ENCODE measurements at regions not wholly inside any gene's neighbourhood (a gene's known extent, or its start where the extent isn't known, plus 50 kb on each side); places are given as distances from the start of the nearest gene placed in this dataset.

DNA sequence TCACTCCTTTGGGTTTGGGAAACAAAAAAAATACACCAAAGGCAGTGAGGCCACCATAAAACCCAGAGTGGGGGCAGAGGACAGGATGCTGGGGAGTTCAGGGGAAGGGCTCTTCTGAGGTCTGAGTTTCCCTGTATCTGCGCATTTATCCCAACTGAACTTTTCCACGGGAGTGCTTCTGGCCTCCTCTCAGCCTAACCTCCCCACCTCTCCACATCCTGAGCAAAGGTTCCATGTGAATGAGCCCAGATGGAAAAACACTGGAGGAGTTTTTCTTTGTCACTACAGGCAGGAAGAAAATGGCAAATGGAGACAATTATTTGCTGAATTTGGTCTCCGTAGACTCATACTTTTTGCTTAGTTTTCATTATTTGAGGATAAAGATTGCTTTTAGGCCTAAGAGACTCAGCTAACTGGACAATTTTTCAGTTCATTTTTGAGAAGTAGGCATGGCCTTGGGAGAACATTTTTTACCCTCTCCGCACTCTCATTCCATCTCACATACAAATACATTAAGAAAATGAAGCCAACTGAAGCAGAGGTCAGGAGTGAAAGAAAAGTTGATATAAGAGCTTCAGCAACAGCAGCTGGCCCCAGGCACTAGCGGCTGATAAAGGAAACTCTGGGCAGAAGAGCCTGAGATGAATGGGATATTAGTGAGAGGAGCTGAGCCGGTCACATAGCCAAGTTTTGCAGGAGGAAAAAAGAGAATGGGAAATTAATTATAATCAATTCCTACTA is 82.6 kb upstream of the CYP1B1 start:
- DNase-seq, result no peak
- no peak for TF ChIP-seq POLR2A (IDR thresholded peaks at IDR 0.05; ENCODE audit: low read length)
- TF ChIP-seq GATA1 (IDR thresholded peaks at IDR 0.05; ENCODE audit: low read depth, low read length), result no peak

DNA sequence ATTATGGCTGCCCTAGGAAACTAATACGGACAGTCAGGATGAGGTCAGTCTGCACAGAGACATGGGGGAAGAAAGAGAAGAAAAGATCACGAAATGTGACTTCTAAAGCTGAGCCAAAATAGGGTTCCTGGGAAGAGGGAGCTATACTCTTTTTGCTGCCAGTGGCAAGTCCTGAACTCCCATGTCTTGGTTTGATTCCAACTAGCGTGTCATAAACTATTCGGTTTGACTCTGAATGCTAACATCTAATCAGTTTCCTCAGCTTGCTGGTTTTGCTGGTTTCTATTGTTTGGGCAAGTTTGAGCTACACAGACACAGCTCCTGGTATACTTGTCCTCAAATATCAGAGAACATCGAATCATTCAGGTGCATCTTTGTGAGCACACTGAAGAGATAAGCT is 80.5 kb upstream of the CYP1B1 start:
- TF ChIP-seq POLR2A (IDR thresholded peaks at IDR 0.05; ENCODE audit: low read length) (no peak), GATA1 (IDR thresholded peaks at IDR 0.05; ENCODE audit: low read depth, low read length) (no peak)
- DNase-seq, result no peak

- no peak for TF ChIP-seq GATA1 (IDR thresholded peaks at IDR 0.05; ENCODE audit: low read depth, low read length)
- TF ChIP-seq POLR2A (IDR thresholded peaks at IDR 0.05; ENCODE audit: low read length), result no peak
- no peak for DNase-seq
Observed at GRCh38 chr2:38155015-38155414, 79.1 kb upstream of the CYP1B1 start.

GRCh38 chr2:38154395-38154794 is 78.4 kb upstream of the CYP1B1 start:
- TF ChIP-seq GATA1 (IDR thresholded peaks at IDR 0.05; ENCODE audit: low read depth, low read length) (no peak), POLR2A (IDR thresholded peaks at IDR 0.05; ENCODE audit: low read length) (no peak)
- no peak for DNase-seq

- DNase-seq, result peak in 1 of 2 experiments; percentile 14
- TF ChIP-seq POLR2A (IDR thresholded peaks at IDR 0.05; ENCODE audit: low read length) (no peak), GATA1 (IDR thresholded peaks at IDR 0.05; ENCODE audit: low read depth, low read length) (no peak)
Observed at GRCh38 chr2:38153476-38154135, 77.7 kb upstream of the CYP1B1 start.

- no peak for DNase-seq
- no peak for TF ChIP-seq POLR2A (IDR thresholded peaks at IDR 0.05; ENCODE audit: low read length)
- TF ChIP-seq GATA1 (IDR thresholded peaks at IDR 0.05; ENCODE audit: low read depth, low read length), result no peak
Observed at GRCh38 chr2:38152913-38153312, 77.0 kb upstream of the CYP1B1 start.

DNA sequence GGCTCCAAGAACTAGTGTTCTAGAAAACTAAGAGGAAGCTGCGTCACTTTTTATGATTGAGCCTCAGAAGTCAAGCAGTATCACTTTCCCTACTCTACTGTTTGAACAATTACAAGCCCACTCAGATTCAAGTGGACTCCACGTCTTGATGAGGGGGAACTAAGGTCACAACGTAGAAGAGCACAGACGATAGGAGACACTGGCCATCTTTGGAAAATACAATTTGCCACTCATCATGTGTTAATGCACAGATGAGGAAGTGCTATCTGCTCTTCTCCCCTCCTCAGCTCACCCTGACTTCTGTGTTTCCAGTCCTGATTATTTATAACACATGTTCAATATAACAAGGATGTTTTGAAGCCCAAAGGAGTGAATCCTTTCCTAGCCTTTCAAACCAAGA is 76.1 kb upstream of the CYP1B1 start:
- TF ChIP-seq GATA1 (IDR thresholded peaks at IDR 0.05; ENCODE audit: low read depth, low read length), result no peak
- no peak for TF ChIP-seq POLR2A (IDR thresholded peaks at IDR 0.05; ENCODE audit: low read length)

DNA sequence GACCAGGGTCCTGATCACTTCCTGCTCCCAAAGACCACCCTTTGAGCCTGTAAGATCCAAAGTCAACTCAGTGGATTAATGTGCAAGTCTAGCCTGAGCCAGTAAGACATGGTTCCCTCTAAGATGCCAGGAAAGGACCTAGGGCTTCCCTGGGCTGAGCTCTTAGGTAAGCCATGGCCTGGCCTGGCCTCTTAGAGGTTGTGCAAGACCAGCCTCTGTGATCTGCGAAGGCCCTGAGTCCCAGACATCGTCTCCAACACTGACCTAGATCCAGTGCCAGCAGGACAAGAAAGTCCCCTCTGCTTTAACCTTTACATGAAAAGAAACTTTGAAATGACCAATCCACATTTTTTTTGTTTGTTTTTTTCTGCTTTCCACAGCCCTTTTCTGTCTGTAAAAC is 73.6 kb upstream of the CYP1B1 start:
- TF ChIP-seq POLR2A (IDR thresholded peaks at IDR 0.05; ENCODE audit: low read length) (no peak), GATA1 (IDR thresholded peaks at IDR 0.05; ENCODE audit: low read depth, low read length) (no peak)
- DNase-seq, result no peak

More for the DNA sequence above, 76.1 kb upstream of the CYP1B1 start:
- DNase-seq, result no peak

DNA sequence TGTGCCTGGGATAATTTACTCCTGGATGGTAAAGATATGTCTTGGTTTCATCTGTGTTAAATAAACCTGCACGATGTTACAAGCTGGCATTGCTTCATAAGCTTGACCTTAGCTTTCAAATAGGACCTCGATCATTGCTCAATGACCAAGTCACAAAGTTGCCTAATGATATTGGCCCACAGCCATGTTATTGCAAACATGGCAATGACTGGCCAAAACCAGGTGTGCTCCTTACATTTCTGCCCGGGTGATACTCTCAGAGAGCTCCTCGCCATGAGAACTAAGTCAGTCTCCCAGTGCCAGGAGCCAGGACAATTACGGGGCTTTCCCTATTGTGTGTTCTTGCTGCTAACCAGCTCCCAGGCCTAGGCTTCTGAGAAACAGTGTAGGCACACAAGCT is 72.5 kb upstream of the CYP1B1 start:
- peak in 1 of 2 experiments; percentile 33 for DNase-seq
- no peak for TF ChIP-seq POLR2A (IDR thresholded peaks at IDR 0.05; ENCODE audit: low read length)
- no peak for TF ChIP-seq GATA1 (IDR thresholded peaks at IDR 0.05; ENCODE audit: low read depth, low read length)

GRCh38 chr2:38147333-38148121 is 71.6 kb upstream of the CYP1B1 start:
- DNase-seq, result no peak
- TF ChIP-seq POLR2A (IDR thresholded peaks at IDR 0.05; ENCODE audit: low read length) (no peak), GATA1 (IDR thresholded peaks at IDR 0.05; ENCODE audit: low read depth, low read length) (no peak)

GRCh38 chr2:38146907-38147307 is 71.0 kb upstream of the CYP1B1 start:
- DNase-seq, result no peak

GRCh38 chr2:38146275-38146906 is 70.4 kb upstream of the CYP1B1 start:
- DNase-seq, result no peak
- TF ChIP-seq GATA1 (IDR thresholded peaks at IDR 0.05; ENCODE audit: low read depth, low read length) (no peak), POLR2A (IDR thresholded peaks at IDR 0.05; ENCODE audit: low read length) (no peak)

More at GRCh38 chr2:38146907-38147307, 71.0 kb upstream of the CYP1B1 start:
- TF ChIP-seq POLR2A (IDR thresholded peaks at IDR 0.05; ENCODE audit: low read length), result no peak

GRCh38 chr2:38145236-38145635 is 69.3 kb upstream of the CYP1B1 start:
- TF ChIP-seq POLR2A (IDR thresholded peaks at IDR 0.05; ENCODE audit: low read length) (no peak), GATA1 (IDR thresholded peaks at IDR 0.05; ENCODE audit: low read depth, low read length) (no peak)
- no peak for DNase-seq

GRCh38 chr2:38142627-38143026 is 66.7 kb upstream of the CYP1B1 start:
- DNase-seq, result no peak
- no peak for TF ChIP-seq POLR2A (IDR thresholded peaks at IDR 0.05; ENCODE audit: low read length)
- no peak for TF ChIP-seq GATA1 (IDR thresholded peaks at IDR 0.05; ENCODE audit: low read depth, low read length)

Data from erythroblast (primary cell).